HepG2 (cell line): ENCODE measurements at regions not wholly inside any gene's neighbourhood (a gene's known extent, or its start where the extent isn't known, plus 50 kb on each side); places are given as distances from the start of the nearest gene placed in this dataset.

Source experiments
- DMAP1 ChIP-seq: IDR thresholded peaks from 2 replicates; pipeline ENCODE4 v1.6.1; 2016
- GTF2F1 ChIP-seq: fragments of 150-350 bp; IDR thresholded peaks from 2 replicates; pipeline ENCODE4 v1.6.1; 2014; ENCODE audit warnings: low read length
- HOXA9 ChIP-seq: sonication (generic); formaldehyde crosslinking; IDR thresholded peaks from 2 replicates; pipeline ENCODE4 v1.8.1; 2022; ENCODE audit warnings: missing genetic modification reagents, mild to moderate bottlenecking, moderate library complexity, borderline replicate concordance
- IRX3 ChIP-seq: sonication (generic); formaldehyde crosslinking; IDR thresholded peaks from 2 replicates; pipeline ENCODE4 v1.8.1; 2023; ENCODE audit warnings: mild to moderate bottlenecking, low read depth, missing genetic modification reagents, borderline replicate concordance
- KLF12 ChIP-seq: sonication (generic); formaldehyde crosslinking; IDR thresholded peaks from 2 replicates; pipeline ENCODE4 v1.4.0; 2020; ENCODE audit warnings: missing genetic modification reagents, borderline replicate concordance
- MIXL1 ChIP-seq: IDR thresholded peaks from 2 replicates; pipeline ENCODE4 v1.6.1; 2016
- NRL ChIP-seq: sonication (generic); formaldehyde crosslinking; IDR thresholded peaks from 2 replicates; pipeline ENCODE4 v1.5.0; 2020; ENCODE audit warnings: missing genetic modification reagents, mild to moderate bottlenecking, moderate library complexity, borderline replicate concordance
- REL ChIP-seq: sonication (generic); formaldehyde crosslinking; conservative IDR thresholded peaks from 2 replicates; pipeline ENCODE4 v1.8.0; 2022; ENCODE audit warnings: mild to moderate bottlenecking, missing genetic modification reagents, moderate library complexity
- SIX4 ChIP-seq: sonication (generic); formaldehyde crosslinking; IDR thresholded peaks from 2 replicates; pipeline ENCODE4 v1.4.0; 2020; ENCODE audit warnings: missing genetic modification reagents
- ZBTB1 ChIP-seq: sonication (generic); formaldehyde crosslinking; IDR thresholded peaks from 2 replicates; pipeline ENCODE4 v1.4.0; 2020; ENCODE audit warnings: missing genetic modification reagents, borderline replicate concordance
- ZFP37 ChIP-seq: sonication (generic); formaldehyde crosslinking; IDR thresholded peaks from 2 replicates; pipeline ENCODE4 v1.4.0; 2020; ENCODE audit warnings: missing genetic modification reagents, borderline replicate concordance
- ZNF180 ChIP-seq: sonication (generic); formaldehyde crosslinking; IDR thresholded peaks from 2 replicates; pipeline ENCODE4 v1.4.0; 2020; ENCODE audit warnings: low read depth, missing genetic modification reagents, borderline replicate concordance
- ZNF550 ChIP-seq: sonication (generic); formaldehyde crosslinking; IDR thresholded peaks from 2 replicates; pipeline ENCODE4 v1.4.0; 2020; ENCODE audit warnings: mild to moderate bottlenecking, missing genetic modification reagents, borderline replicate concordance
- ZNF569 ChIP-seq: sonication (generic); formaldehyde crosslinking; IDR thresholded peaks from 2 replicates; pipeline ENCODE4 v1.5.0; 2020; ENCODE audit warnings: mild to moderate bottlenecking, missing genetic modification reagents, moderate library complexity, borderline replicate concordance
- ZNF7 ChIP-seq: IDR thresholded peaks from 2 replicates; pipeline ENCODE4 v1.6.1; 2016; ENCODE audit warnings: missing biosample characterization, missing genetic modification reagents
- ZSCAN31 ChIP-seq: sonication (generic); formaldehyde crosslinking; IDR thresholded peaks from 2 replicates; pipeline ENCODE4 v1.5.0; 2020; ENCODE audit warnings: low read depth, mild to moderate bottlenecking, missing genetic modification reagents
- TF ChIP-seq, protein P1 (sequence below): sonication (generic); formaldehyde crosslinking; IDR thresholded peaks from 2 replicates; pipeline ENCODE4 v1.5.0; 2020; ENCODE audit warnings: missing genetic modification reagents
- TF ChIP-seq, protein P2 (sequence below): sonication (generic); formaldehyde crosslinking; IDR thresholded peaks from 2 replicates; pipeline ENCODE4 v1.4.0; 2020; ENCODE audit warnings: mild to moderate bottlenecking, missing genetic modification reagents
- TF ChIP-seq, protein P3 (sequence below): sonication (generic); formaldehyde crosslinking; IDR thresholded peaks from 2 replicates; pipeline ENCODE4 v1.8.0; 2022; ENCODE audit warnings: mild to moderate bottlenecking, missing genetic modification reagents, borderline replicate concordance
- TF ChIP-seq, protein P4 (sequence below): sonication (generic); formaldehyde crosslinking; IDR thresholded peaks from 2 replicates; pipeline ENCODE4 v1.5.0; 2020; ENCODE audit warnings: mild to moderate bottlenecking, missing genetic modification reagents
- TF ChIP-seq, protein P5 (sequence below): sonication (generic); formaldehyde crosslinking; IDR thresholded peaks from 2 replicates; pipeline ENCODE4 v1.4.0; 2020; ENCODE audit warnings: missing genetic modification reagents

DNA sequence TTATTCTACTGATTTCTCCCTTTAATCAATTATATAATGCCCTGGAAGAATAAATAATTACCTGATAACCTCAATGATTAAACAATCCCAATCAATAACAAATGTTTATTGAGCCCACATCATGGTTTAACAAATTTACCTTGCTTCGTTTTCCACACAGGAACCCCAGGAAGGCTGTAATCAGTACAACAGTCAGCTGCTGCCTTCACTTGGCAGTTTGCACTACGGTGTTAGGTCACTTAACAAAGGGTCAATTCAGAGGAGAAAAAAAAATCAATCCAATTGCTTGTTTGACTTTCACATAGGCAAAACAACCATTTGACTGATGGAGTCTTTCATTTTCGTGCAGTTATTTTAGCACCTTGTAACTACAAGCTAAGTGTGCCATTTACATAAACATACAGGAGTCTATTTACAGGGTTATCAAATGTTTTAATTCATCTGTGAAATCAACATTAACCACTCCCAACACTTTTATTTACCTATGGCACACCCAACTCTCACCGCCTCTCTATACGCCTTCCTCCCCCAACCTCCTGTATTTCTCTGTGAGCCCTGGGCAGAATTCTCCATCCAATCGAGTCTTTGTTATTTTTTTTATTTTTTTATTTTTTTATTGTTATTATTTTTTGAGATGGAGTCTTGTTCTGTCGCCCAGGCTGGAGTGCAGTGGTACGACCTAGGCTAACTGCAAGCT is 140.4 kb upstream of the TAB2 start (continued):
- TF ChIP-seq, protein P1, sequence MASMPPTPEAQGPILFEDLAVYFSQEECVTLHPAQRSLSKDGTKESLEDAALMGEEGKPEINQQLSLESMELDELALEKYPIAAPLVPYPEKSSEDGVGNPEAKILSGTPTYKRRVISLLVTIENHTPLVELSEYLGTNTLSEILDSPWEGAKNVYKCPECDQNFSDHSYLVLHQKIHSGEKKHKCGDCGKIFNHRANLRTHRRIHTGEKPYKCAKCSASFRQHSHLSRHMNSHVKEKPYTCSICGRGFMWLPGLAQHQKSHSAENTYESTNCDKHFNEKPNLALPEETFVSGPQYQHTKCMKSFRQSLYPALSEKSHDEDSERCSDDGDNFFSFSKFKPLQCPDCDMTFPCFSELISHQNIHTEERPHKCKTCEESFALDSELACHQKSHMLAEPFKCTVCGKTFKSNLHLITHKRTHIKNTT (CRISPR knock-in tag) = no peak
- TF ChIP-seq DMAP1 (no peak), NRL (no peak), ZNF7 (no peak), HOXA9 (CRISPR knock-in tag) (0 out of 2 replicates have a peak, but pooled peaks have one; percentile 52), IRX3 (CRISPR knock-in tag) (no peak), ZNF550 (CRISPR knock-in tag) (no peak), GTF2F1 (no peak), ZNF569 (CRISPR knock-in tag) (no peak), ZSCAN31 (CRISPR knock-in tag) (0 out of 2 replicates have a peak, but pooled peaks have one; percentile 37), REL (CRISPR knock-in tag) (no peak), ZFP37 (CRISPR knock-in tag) (no peak), MIXL1 (CRISPR knock-in tag) (peak; percentile 98), SIX4 (CRISPR knock-in tag) (no peak), ZBTB1 (CRISPR knock-in tag) (no peak), KLF12 (CRISPR knock-in tag) (no peak), ZNF180 (CRISPR knock-in tag) (no peak)
- TF ChIP-seq, protein P2, sequence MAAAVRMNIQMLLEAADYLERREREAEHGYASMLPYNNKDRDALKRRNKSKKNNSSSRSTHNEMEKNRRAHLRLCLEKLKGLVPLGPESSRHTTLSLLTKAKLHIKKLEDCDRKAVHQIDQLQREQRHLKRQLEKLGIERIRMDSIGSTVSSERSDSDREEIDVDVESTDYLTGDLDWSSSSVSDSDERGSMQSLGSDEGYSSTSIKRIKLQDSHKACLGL = no peak
- TF ChIP-seq, protein P3, sequence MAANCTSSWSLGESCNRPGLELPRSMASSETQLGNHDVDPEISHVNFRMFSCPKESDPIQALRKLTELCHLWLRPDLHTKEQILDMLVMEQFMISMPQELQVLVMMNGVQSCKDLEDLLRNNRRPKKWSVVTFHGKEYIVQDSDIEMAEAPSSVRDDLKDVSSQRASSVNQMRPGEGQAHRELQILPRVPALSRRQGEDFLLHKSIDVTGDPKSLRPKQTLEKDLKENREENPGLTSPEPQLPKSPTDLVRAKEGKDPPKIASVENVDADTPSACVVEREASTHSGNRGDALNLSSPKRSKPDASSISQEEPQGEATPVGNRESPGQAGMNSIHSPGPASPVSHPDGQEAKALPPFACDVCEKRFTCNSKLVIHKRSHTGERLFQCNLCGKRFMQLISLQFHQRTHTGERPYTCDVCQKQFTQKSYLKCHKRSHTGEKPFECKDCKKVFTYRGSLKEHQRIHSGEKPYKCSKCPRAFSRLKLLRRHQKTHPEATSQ (CRISPR knock-in tag) = no peak
- TF ChIP-seq, protein P4, sequence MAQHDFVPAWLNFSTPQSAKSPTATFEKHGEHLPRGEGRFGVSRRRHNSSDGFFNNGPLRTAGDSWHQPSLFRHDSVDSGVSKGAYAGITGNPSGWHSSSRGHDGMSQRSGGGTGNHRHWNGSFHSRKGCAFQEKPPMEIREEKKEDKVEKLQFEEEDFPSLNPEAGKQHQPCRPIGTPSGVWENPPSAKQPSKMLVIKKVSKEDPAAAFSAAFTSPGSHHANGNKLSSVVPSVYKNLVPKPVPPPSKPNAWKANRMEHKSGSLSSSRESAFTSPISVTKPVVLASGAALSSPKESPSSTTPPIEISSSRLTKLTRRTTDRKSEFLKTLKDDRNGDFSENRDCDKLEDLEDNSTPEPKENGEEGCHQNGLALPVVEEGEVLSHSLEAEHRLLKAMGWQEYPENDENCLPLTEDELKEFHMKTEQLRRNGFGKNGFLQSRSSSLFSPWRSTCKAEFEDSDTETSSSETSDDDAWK (CRISPR knock-in tag) = no peak
- TF ChIP-seq, protein P5, sequence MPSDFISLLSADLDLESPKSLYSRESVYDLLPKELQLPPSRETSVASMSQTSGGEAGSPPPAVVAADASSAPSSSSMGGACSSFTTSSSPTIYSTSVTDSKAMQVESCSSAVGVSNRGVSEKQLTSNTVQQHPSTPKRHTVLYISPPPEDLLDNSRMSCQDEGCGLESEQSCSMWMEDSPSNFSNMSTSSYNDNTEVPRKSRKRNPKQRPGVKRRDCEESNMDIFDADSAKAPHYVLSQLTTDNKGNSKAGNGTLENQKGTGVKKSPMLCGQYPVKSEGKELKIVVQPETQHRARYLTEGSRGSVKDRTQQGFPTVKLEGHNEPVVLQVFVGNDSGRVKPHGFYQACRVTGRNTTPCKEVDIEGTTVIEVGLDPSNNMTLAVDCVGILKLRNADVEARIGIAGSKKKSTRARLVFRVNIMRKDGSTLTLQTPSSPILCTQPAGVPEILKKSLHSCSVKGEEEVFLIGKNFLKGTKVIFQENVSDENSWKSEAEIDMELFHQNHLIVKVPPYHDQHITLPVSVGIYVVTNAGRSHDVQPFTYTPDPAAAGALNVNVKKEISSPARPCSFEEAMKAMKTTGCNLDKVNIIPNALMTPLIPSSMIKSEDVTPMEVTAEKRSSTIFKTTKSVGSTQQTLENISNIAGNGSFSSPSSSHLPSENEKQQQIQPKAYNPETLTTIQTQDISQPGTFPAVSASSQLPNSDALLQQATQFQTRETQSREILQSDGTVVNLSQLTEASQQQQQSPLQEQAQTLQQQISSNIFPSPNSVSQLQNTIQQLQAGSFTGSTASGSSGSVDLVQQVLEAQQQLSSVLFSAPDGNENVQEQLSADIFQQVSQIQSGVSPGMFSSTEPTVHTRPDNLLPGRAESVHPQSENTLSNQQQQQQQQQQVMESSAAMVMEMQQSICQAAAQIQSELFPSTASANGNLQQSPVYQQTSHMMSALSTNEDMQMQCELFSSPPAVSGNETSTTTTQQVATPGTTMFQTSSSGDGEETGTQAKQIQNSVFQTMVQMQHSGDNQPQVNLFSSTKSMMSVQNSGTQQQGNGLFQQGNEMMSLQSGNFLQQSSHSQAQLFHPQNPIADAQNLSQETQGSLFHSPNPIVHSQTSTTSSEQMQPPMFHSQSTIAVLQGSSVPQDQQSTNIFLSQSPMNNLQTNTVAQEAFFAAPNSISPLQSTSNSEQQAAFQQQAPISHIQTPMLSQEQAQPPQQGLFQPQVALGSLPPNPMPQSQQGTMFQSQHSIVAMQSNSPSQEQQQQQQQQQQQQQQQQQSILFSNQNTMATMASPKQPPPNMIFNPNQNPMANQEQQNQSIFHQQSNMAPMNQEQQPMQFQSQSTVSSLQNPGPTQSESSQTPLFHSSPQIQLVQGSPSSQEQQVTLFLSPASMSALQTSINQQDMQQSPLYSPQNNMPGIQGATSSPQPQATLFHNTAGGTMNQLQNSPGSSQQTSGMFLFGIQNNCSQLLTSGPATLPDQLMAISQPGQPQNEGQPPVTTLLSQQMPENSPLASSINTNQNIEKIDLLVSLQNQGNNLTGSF = no peak
